PFSK-1 (cell line): ENCODE measurements at regions not wholly inside any gene's neighbourhood (a gene's known extent, or its start where the extent isn't known, plus 50 kb on each side); places are given as distances from the start of the nearest gene placed in this dataset.

Source experiments
- FOXP2 ChIP-seq: optimal IDR thresholded peaks from 2 replicates; pipeline ENCODE3; 2011; ENCODE audit warnings: borderline replicate concordance, control low read depth, inconsistent platforms; ENCODE audit not compliant: insufficient read depth; ENCODE audit errors: extremely low read length, extremely low read depth
- POLR2AphosphoS5 ChIP-seq: IDR thresholded peaks from 2 replicates; pipeline ENCODE4 v1.6.1; 2012; ENCODE audit warnings: low read depth, mild to moderate bottlenecking, control low read depth, low read length, moderate library complexity

DNA sequence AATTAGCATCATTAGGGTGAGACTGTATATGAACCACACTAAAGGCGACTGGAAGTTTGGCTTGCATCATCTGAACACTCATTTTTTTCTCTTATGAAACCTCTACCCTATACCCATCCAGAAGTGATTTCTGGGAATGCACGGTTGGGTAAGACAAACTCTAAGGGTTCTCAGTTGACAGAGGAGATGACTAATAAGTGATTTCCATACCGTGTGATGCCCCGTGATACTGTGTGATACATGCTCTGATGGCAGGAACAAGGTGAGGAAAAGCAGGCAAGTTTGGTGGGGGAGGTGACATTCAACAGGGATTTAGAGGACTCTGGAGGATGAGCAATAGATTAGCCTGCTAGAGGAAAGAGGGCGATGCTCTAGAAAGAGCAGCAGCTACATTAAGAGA is 156.4 kb upstream of the CCL2 start:
- TF ChIP-seq POLR2AphosphoS5 (no peak), FOXP2 (no peak)
